ENCODE measurements at regions not wholly inside any gene's neighbourhood (a gene's known extent, or its start where the extent isn't known, plus 50 kb on each side); places are given as distances from the start of the nearest gene placed in this dataset.

DNA sequence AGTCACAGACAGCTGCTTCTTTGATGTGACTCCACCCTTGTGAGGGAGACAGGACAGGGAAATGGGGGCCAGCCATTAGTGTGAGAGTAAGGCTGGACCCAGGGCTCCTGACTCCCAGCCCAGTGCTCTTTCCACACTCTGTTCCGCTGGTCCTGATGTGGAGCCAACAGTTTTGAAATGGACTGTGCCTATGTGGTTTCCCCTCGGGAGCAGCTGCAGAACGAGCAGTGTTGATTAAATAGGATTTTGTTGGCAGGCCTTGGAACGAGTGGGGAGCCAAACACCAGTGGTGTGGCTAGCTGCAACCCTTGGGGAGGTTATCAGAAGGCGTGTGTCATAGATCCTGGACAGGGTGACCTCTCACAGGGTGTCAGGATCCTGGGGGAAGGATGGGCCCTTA is 66.5 kb upstream of the AMPD3 start:
- H3K4me2 ChIP-seq (ENCODE audit: insufficient read depth, low read length) = no peak overlapping the region
- TF ChIP-seq FOS (IDR thresholded peaks at IDR 0.05; ENCODE audit: borderline replicate concordance, insufficient read depth, low read length) (no peak), MYC (IDR thresholded peaks at IDR 0.05; ENCODE audit: low read depth, low read length) (no peak), EZH2 (IDR thresholded peaks at IDR 0.05; ENCODE audit: borderline replicate concordance, low read depth, low read length, severe bottlenecking) (no peak), POLR2A (IDR thresholded peaks at IDR 0.05; ENCODE audit: low read depth, low read length) (no peak), GATA2 (IDR thresholded peaks at IDR 0.05; ENCODE audit: insufficient read depth, insufficient read length, low read depth, low read length) (no peak), JUN (IDR thresholded peaks at IDR 0.05; ENCODE audit: borderline replicate concordance, insufficient read depth, insufficient read length, low read depth) (no peak), POLR2AphosphoS5 (IDR thresholded peaks at IDR 0.05; ENCODE audit: insufficient read depth, low read depth, low read length) (no peak)
- TF ChIP-seq, protein P1, sequence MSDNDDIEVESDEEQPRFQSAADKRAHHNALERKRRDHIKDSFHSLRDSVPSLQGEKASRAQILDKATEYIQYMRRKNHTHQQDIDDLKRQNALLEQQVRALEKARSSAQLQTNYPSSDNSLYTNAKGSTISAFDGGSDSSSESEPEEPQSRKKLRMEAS (IDR thresholded peaks at IDR 0.05; ENCODE audit: insufficient read depth, insufficient read length) = no peak
- TF ChIP-seq, protein P2, sequence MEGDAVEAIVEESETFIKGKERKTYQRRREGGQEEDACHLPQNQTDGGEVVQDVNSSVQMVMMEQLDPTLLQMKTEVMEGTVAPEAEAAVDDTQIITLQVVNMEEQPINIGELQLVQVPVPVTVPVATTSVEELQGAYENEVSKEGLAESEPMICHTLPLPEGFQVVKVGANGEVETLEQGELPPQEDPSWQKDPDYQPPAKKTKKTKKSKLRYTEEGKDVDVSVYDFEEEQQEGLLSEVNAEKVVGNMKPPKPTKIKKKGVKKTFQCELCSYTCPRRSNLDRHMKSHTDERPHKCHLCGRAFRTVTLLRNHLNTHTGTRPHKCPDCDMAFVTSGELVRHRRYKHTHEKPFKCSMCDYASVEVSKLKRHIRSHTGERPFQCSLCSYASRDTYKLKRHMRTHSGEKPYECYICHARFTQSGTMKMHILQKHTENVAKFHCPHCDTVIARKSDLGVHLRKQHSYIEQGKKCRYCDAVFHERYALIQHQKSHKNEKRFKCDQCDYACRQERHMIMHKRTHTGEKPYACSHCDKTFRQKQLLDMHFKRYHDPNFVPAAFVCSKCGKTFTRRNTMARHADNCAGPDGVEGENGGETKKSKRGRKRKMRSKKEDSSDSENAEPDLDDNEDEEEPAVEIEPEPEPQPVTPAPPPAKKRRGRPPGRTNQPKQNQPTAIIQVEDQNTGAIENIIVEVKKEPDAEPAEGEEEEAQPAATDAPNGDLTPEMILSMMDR (IDR thresholded peaks at IDR 0.05; ENCODE audit: extremely low read depth in 1 of 2, insufficient read depth in 1 of 2, low read depth in 1 of 2, low read length in 2 of 2) = no peak
- peaks cover 3 to 9% of the 10 kb centered on the region in 2 experiments for H3K27me3 ChIP-seq (ENCODE audit: control insufficient read depth in 2 of 2, insufficient read depth in 2 of 2, low read length in 2 of 2)
- no peaks in the 10 kb centered on the region for H3K9me3 ChIP-seq (replicated peaks; ENCODE audit: control insufficient read depth, insufficient read depth, low read length)
- H3K36me3 ChIP-seq (ENCODE audit: control insufficient read depth in 2 of 2, extremely low read depth in 1 of 2, insufficient read depth in 2 of 2, low read length in 2 of 2) = no peaks in the 10 kb centered on the region
- dilution Hi-C loops (cut with MboI; ENCODE audit: extremely low pct_ligation_motif_present, low sequenced_read_pairs) = no loop called here
- no peaks in the 10 kb centered on the region for H3K9me1 ChIP-seq (replicated peaks; ENCODE audit: control insufficient read depth, extremely low read depth, insufficient read depth, low read length)
- intact Hi-C loops (cut with micrococcal nuclease) = no loop called here
- H2AFZ ChIP-seq (ENCODE audit: low read depth, low read length) = no peak overlapping the region
- H3K79me2 ChIP-seq (ENCODE audit: control insufficient read depth, insufficient read depth, low read length) = no peaks in the 10 kb centered on the region
- ChIA-PET POLR2A (no interaction called here), CTCF (interaction anchor here (1.7 kb wide), 1 partner anchor 18 kb away, joined by 4 read pairs; no protein-coding TSS in a partner anchor)
- BruUV-seq (replicated peaks) = no TSS peak
- no peak for DNase-seq (ENCODE audit: low read depth, low spot score)
- no peaks in the 10 kb centered on the region for H3K4me1 ChIP-seq (ENCODE audit: control insufficient read depth, extremely low read depth, insufficient read depth, low read length)
- no peak for FAIRE-seq
- H3K4me3 ChIP-seq (replicated peaks in 1 of 3; ENCODE audit: insufficient read depth in 1 of 3, low read depth in 1 of 3, low read length in 3 of 3) = no peak overlapping the region
- H4K20me1 ChIP-seq (replicated peaks; ENCODE audit: control insufficient read depth, extremely low read depth, insufficient read depth, low read length) = no peaks in the 10 kb centered on the region
- H3K9ac ChIP-seq (replicated peaks; ENCODE audit: extremely low read depth, insufficient read depth, low read length) = no peak overlapping the region
- H3K27ac ChIP-seq (ENCODE audit: insufficient read depth, low read depth, low read length) = no peak overlapping the region

Measured in endothelial cell of umbilical vein (primary cell).